ENCODE measurements at regions not wholly inside any gene's neighbourhood (a gene's known extent, or its start where the extent isn't known, plus 50 kb on each side); places are given as distances from the start of the nearest gene placed in this dataset.

DNA sequence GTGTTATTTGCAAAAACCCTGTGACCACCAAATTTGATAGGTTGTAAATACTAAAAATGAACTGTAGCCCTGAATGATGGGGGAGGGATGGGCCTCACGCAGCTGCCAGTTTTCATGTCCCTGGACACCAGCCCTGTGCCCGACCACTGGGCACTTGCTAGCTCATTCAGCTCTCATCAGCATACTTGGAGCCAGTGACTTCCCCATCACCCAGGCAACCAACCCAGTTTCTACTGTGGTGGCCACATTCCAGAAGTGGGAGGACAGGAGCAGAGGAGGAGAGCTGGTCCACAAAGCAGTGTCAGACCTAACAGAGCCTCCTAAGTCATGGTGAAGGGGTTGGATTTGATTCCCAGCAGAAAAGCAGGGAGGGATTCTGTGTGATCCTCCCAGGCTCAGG is 128.2 kb downstream of the CPEB2 start:
- no peak for DNase-seq

- DNase-seq, result no peak
These were observed 129.3 kb downstream of the CPEB2 start for GRCh38 chr4:15131551-15131950.

GRCh38 chr4:15132739-15133138 is 130.5 kb downstream of the CPEB2 start:
- DNase-seq, result no peak

DNA sequence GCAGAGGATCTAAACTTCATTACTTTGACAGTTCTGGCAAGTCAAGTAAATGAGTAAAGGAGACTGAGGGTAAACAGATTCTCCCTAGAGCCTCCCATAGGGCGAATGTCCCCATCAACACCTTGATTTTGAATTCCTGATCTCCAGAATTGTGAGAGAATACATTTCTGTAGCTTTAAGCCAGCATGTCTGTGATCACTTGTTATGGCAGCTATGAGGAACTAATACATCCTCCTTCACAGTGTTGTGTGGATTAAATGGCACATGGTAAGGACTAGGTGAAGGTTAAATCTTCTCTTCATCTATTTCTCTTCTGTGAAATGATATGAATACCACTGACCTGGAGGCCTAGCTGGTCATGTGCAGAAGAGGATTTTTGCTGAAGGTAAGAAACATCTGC is 137.3 kb downstream of the CPEB2 start:
- DNase-seq, result no peak

- no peak for DNase-seq
These were observed 139.9 kb downstream of the CPEB2 start for GRCh38 chr4:15142201-15142600.

- no peak for DNase-seq
These were observed 141.3 kb downstream of the CPEB2 start for GRCh38 chr4:15143551-15143950.

DNA sequence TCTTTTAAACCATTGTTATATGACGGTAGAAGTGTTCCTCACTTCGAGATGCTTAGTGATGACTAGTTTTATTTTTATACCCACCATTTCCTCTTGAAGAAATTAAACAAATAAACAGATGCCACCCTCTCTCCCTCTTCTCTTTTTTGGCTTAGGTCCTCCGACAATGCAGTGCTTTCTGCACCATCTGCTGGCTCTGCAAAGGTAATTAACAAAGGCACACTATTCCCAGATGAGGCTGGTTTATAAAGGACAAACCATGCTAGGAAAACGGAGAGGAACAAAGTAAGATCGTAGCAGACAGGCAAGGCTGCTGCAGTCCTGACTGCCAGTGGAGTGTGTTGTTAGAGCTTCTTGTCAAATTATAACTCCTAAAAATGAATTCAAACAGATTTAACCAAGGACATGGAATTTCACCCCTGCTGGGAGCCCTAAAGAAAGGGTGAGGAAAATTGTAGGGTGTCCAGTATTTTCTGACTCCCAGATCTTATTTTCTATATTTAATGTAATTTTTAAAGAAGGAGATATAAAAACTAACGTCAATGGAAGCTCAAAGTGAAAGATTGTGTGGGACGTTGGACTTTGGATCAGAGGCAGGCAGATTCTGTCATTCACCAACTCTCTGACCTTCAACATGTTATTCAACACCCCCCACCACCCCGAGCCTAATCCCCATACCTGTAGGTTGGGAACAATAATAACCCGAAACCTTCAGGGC is 142.1 kb downstream of the CPEB2 start:
- DNase-seq, result no peak

DNA sequence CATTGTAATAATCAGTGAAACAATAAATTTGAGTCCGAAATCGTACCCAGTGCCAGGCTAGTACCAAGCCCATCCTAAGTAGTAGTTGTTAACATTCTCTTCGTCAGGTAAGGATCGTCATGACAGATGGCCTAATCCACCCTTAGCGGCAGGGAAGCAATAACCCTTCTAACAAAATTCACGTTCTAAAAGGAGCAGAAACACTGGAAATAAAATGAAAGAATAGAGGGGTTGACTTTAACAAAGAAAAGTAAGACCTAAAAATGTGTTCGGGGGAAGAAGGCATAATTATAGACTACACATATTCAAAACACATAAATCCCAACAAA is 142.7 kb downstream of the CPEB2 start:
- no peak for DNase-seq

- DNase-seq, result no peak
These were observed 143.4 kb downstream of the CPEB2 start for GRCh38 chr4:15145709-15146108.

GRCh38 chr4:15147714-15148113 is 145.4 kb downstream of the CPEB2 start:
- DNase-seq, result no peak

- no peak for DNase-seq
These were observed 145.9 kb downstream of the CPEB2 start for GRCh38 chr4:15148199-15148598.

- DNase-seq, result no peak
These were observed 146.4 kb downstream of the CPEB2 start for GRCh38 chr4:15148691-15149090.

- no peak for DNase-seq
These were observed 147.1 kb downstream of the CPEB2 start for GRCh38 chr4:15149234-15149838.

DNA sequence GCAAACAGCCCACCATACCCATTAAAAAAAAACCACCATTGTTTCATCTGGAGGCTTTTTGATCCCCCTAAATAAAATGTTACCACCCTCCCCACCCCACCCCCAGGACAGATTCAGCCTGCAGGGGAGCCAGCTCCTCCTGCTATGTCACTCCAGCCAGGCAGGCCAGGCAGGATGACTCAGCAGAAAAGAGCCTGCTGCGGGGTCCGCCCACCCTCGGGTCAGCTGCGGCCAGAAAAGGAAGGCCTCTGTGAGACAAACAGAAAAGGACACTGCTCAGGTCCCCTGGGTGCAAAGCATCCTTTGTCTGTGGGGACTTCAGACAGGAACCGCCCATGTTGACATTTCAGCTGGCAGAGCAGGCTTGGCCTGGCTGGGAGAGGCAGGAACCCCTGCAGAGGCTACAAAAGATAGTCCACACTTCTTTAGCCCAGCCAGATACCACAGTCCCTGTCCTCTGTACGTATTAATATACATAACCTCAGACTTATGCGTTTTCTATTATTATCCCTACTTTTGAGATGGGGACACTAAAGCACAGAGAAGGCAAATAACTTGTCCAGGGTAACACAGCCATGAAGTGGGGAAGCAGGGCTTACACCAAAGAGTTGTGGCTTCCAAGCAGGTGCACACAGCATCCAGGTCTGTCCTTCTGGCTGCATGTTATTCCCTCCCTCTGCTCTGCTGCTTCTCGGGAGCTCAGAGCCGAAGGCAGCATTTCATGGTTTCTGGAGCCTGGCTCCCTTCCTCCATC is 147.7 kb downstream of the CPEB2 start:
- no peak for DNase-seq

GRCh38 chr4:15150631-15151030 is 148.3 kb downstream of the CPEB2 start:
- DNase-seq, result no peak

GRCh38 chr4:15151033-15151432 is 148.8 kb downstream of the CPEB2 start:
- DNase-seq, result no peak

- no peak for DNase-seq
These were observed 151.4 kb downstream of the CPEB2 start for GRCh38 chr4:15153662-15154061.

DNA sequence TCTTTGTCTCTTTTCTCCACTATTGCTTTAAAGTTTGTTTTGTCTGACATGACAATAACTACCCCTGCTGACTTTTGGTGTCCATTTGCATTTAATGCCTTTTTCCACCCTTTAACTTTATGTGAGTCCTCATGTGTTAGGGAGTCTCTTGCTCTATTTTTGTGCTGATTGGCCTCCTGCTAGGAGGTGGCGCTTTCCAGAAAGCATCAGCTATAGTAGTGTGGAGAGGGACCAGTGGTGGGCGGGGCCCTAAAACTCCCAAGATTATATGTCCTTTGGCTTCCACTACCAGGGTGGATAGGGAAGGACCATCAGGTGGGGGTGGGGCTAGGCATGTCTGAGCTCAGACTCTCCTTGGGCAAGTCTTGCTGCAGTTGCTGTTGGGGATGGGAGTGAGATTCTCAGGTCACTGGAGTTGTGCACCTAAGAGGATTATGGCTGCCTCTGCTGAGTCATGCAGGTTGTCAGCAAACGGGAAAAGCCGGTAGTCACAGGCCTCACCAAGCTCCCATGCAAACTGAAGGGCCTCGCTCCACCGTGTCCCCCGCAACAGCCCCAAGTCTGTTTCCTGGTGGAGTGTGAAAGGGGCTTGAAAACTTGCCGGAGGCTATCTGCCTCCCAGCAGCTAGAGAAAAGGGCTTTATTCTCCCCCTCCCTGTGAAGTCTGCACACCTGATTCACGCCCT is 156.3 kb downstream of the CPEB2 start:
- DNase-seq, result no peak

DNA sequence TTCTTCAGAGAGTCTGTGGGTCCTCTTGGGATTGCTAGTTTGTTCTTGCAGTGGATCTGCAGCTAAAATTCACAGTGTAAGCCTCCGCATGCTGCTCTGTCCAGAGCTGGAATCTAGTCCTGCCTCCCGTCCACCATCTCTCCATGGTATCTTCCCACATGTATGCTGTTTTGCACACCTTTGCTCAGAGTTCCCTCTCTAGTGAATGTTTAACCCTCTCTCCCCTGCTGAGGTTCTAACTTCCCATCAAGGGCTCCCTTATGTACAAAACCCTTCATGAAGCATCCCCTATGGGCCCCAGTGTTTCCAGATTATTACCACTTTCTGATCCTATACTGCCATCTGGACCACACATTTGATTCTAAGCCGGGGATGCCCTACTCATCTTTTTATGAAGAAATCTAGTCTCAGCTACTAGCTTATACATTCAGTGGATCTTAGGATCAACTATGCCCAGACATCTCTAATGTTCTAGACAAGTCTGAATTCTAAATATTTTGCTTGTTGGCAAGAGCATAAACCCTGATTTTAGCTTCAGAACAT is 157.3 kb downstream of the CPEB2 start:
- DNase-seq, result no peak

DNA sequence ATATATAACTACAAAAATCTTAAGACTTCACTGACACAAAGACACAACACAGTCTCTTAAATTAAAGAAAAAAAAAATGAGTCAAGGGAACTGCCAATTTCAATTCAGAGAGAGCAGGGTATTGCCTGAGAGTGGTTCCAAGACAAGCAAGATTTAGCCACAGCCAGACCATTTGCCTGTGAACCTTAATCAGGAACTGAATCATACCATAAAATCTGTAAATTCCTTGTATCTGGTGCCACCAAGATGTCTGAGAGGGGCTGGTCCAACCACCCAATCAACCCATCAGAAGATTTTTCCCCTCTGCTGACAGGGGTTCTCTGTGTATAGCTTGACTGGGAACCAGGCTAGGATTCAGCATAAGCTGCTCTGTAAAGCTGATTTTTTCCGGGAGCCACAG is 159.2 kb downstream of the CPEB2 start:
- DNase-seq, result no peak

GRCh38 chr4:15162046-15162445 is 159.8 kb downstream of the CPEB2 start:
- DNase-seq, result no peak

DNA sequence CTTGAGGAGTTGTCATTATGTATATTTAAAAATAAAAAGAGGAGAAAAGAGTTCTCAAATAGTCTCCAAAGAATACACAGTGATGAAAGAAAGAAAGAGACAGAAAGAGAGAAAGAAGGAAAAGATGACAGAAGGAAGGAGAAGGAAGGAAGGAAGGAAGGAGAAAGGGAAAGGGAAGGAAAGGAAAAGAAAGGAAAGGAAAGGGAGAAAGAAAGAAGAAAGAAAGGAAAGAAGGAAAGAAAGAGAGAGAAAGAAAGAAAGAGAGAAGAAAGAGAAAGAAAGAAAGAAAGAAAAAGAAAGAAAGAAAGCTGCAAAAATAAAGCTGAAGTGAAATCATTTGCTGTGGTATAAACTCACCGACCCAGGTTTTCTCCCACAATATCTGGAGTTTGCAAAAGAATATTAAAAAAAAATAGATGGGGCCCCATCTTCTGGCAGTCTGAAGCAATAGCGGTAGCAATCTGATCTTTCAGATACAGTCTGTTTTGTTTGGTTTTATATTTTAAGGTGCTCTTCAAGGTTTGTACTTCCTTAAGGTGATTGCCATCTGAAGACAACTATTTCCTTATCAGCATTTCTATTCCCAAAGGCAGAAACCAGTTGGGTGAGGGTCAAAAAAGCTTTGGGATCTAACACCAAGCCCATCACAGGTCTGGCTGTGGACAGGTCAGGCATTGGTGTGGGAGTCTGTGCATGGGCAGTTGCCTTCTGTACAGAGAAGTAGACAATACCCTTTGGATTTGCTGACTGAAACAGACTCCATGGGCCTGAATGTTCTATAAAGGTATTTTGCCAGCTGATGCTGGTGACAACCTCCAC is 160.4 kb downstream of the CPEB2 start:
- DNase-seq, result no peak

DNA sequence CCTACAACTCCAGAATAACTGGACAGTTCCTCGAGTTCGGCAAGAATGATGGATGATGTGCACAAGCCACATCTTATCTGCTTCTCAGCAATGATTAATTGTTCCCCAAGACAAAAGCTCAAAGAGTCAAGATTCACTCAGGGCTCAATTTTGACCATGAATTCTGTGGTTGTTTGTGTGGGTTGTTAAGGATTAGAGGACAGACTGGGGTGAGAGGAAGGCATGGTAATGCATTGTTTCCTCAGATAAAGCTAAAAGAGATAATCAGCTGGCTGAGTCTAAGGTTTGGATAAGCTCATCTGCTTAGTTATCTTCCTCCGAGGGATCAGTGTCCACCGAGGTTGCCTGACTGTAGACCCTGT is 161.0 kb downstream of the CPEB2 start:
- no peak for DNase-seq

Data from CD4-positive, alpha-beta T cell treated with Interleukin-17A for 1 hour (primary cell).